ENCODE measurements at regions not wholly inside any gene's neighbourhood (a gene's known extent, or its start where the extent isn't known, plus 50 kb on each side); places are given as distances from the start of the nearest gene placed in this dataset.

- 25 to 43% (median 39%) methylated on average over 1 of the region's 1 CpG for WGBS, 4 donors
- Histone ChIP-seq H3K27ac (no peak overlapping the region), H3K27me3 (no peaks in the 10 kb centered on the region), H3K4me3 (no peak overlapping the region), H3K4me1 (replicated peaks in 1 of 2) (no peaks in the 10 kb centered on the region), H3K36me3 (replicated peaks in 1 of 2) (no peaks in the 10 kb centered on the region), H3K9me3 (replicated peaks in 1 of 3) (no peaks in the 10 kb centered on the region)
- no peak for DNase-seq
- intact Hi-C loops (cut with DNase I), result no loop called here
- TF ChIP-seq POLR2A (IDR thresholded peaks at IDR 0.05) (no peak), CTCF (IDR thresholded peaks at IDR 0.05) (no peak)
These were observed 724.9 kb downstream of the NSUN3 start for GRCh38 chr3:94787734-94788270.

- TF ChIP-seq POLR2A (IDR thresholded peaks at IDR 0.05) (no peak), CTCF (IDR thresholded peaks at IDR 0.05) (no peak)
- no peak for DNase-seq
- H3K27me3 ChIP-seq, result no peaks in the 10 kb centered on the region
- no peak overlapping the region for H3K27ac ChIP-seq
- H3K36me3 ChIP-seq (replicated peaks in 1 of 2), result no peaks in the 10 kb centered on the region
- no peaks in the 10 kb centered on the region for H3K4me1 ChIP-seq (replicated peaks in 1 of 2)
- intact Hi-C loops (cut with DNase I), result no loop called here
- H3K4me3 ChIP-seq, result no peak overlapping the region
- H3K9me3 ChIP-seq (replicated peaks in 1 of 3), result no peaks in the 10 kb centered on the region
These were observed 731.7 kb downstream of the NSUN3 start for GRCh38 chr3:94794563-94794962.

GRCh38 chr3:94799420-94800060 lies 736.7 kb downstream of the NSUN3 start:
- Histone ChIP-seq H3K27me3 (no peaks in the 10 kb centered on the region), H3K27ac (no peak overlapping the region), H3K36me3 (replicated peaks in 1 of 2) (no peaks in the 10 kb centered on the region), H3K4me1 (replicated peaks in 1 of 2) (no peaks in the 10 kb centered on the region), H3K4me3 (no peak overlapping the region), H3K9me3 (replicated peaks in 1 of 3) (no peaks in the 10 kb centered on the region)
- DNase-seq, result no peak
- TF ChIP-seq POLR2A (IDR thresholded peaks at IDR 0.05), result no peak
- TF ChIP-seq CTCF (IDR thresholded peaks at IDR 0.05), result no peak
- intact Hi-C loops (cut with DNase I), result no loop called here
- WGBS, 4 donors, result 82 to 100% (median 86%) methylated on average over 1 of the region's 1 CpG

GRCh38 chr3:94811836-94812235 lies 749.0 kb downstream of the NSUN3 start:
- H3K36me3 ChIP-seq (replicated peaks in 1 of 2), result no peaks in the 10 kb centered on the region
- no peak overlapping the region for H3K27ac ChIP-seq
- H3K4me1 ChIP-seq (replicated peaks in 1 of 2), result no peaks in the 10 kb centered on the region
- no peak for TF ChIP-seq POLR2A (IDR thresholded peaks at IDR 0.05)
- no peak for TF ChIP-seq CTCF (IDR thresholded peaks at IDR 0.05)
- H3K4me3 ChIP-seq, result no peak overlapping the region
- no peaks in the 10 kb centered on the region for H3K27me3 ChIP-seq
- H3K9me3 ChIP-seq (replicated peaks in 1 of 3), result no peaks in the 10 kb centered on the region
- WGBS, 4 donors, result 80 to 85% (median 82%) methylated on average over 2 of the region's 2 CpGs
- intact Hi-C loops (cut with DNase I), result no loop called here
- DNase-seq, result no peak
